Endothelial cell of umbilical vein (primary cell): ENCODE measurements at regions not wholly inside any gene's neighbourhood (a gene's known extent, or its start where the extent isn't known, plus 50 kb on each side); places are given as distances from the start of the nearest gene placed in this dataset.

Experiments used
- BruUV-seq: library from RNA; stranded (reverse); fragments of 400-500 nt; replicated peaks from 2 replicates; lab custom pipeline; 2021; lab: Mats Ljungman, UMichigan
- CTCF ChIA-PET: fragments of 300-600, 350-600 bp; sonication (Branson Sonifier 250); formaldehyde crosslinking; loops from one replicate; lab custom pipeline; 2021; ENCODE audit warnings: antibody characterized with exemption, inconsistent platforms; lab: Charles Lee
- POLR2A ChIA-PET: fragments of 300-600, 350-600 bp; sonication (Branson Sonifier 250); formaldehyde crosslinking; loops from one replicate; lab custom pipeline; 2021; ENCODE audit warnings: antibody characterized with exemption, inconsistent platforms; lab: Charles Lee
- DNase-seq: peaks from one replicate; pipeline ENCODE4 v3.0.0-alpha.2; 2011; ENCODE audit warnings: low read depth, low spot score
- FAIRE-seq: peaks from 2 replicates; lab custom pipeline; 2011; peaks lifted over from hg19 to GRCh38; lab: Jason Lieb, UNC
- H2AFZ ChIP-seq: 2 replicates; pipeline ENCODE4 v1.6.0; 2012; ENCODE audit warnings: low read depth, low read length, control low read depth, inconsistent platforms
- H3K27ac ChIP-seq: 2 replicates; pipeline ENCODE4 v1.5.1; 2011; ENCODE audit warnings: low read depth, mild to moderate bottlenecking, control low read depth, low read length, moderate library complexity; ENCODE audit not compliant: insufficient read depth
- H3K27me3 ChIP-seq, 2 experiments: 2 replicates each; pipeline versions ENCODE4 v1.6.0 to v1.6.1; 2011; ENCODE audit warnings: low read length in 2 of 2, mixed read lengths in 1 of 2; ENCODE audit not compliant: control insufficient read depth in 2 of 2, insufficient read depth in 2 of 2
- H3K36me3 ChIP-seq, 2 experiments: 2 replicates in 1 of 2; 3 replicates in 1 of 2; pipeline ENCODE4 v1.5.1; 2011; ENCODE audit warnings: low read length in 2 of 2, mild to moderate bottlenecking in 1 of 2, moderate library complexity in 1 of 2; ENCODE audit not compliant: control insufficient read depth in 2 of 2, insufficient read depth in 2 of 2; ENCODE audit errors: extremely low read depth in 1 of 2
- H3K4me1 ChIP-seq: 3 replicates; pipeline ENCODE4 v1.5.1; 2011; ENCODE audit warnings: mild to moderate bottlenecking, low read length; ENCODE audit not compliant: control insufficient read depth, insufficient read depth; ENCODE audit errors: extremely low read depth
- H3K4me2 ChIP-seq: 2 replicates; pipeline ENCODE4 v1.6.1; 2011; ENCODE audit warnings: low read length, control low read depth, mixed read lengths; ENCODE audit not compliant: insufficient read depth
- H3K4me3 ChIP-seq, 3 experiments: fragments of 200-600 bp in 1 of 3; sonication (generic), shearing (Covaris generic) in 1 of 3; replicated peaks in 1 of 3; 2 replicates each; pipeline ENCODE4 v1.5.1; 2011 to 2016; ENCODE audit warnings: control low read depth in 3 of 3, low read length in 3 of 3, mild to moderate bottlenecking in 2 of 3, inconsistent platforms in 1 of 3, low read depth in 1 of 3, moderate library complexity in 1 of 3; ENCODE audit not compliant: insufficient read depth in 1 of 3
- H3K79me2 ChIP-seq: 2 replicates; pipeline ENCODE4 v1.6.0; 2012; ENCODE audit warnings: low read length, inconsistent platforms; ENCODE audit not compliant: control insufficient read depth, insufficient read depth
- H3K9ac ChIP-seq: replicated peaks from 2 replicates; pipeline ENCODE3; 2011; ENCODE audit warnings: low read length, control low read depth; ENCODE audit not compliant: insufficient read depth; ENCODE audit errors: extremely low read depth
- H3K9me1 ChIP-seq: replicated peaks from 3 replicates; pipeline ENCODE4 v1.6.0; 2011; ENCODE audit warnings: mild to moderate bottlenecking, low read length; ENCODE audit not compliant: control insufficient read depth, insufficient read depth; ENCODE audit errors: extremely low read depth
- H3K9me3 ChIP-seq: replicated peaks from 2 replicates; pipeline ENCODE4 v1.5.1; 2012; ENCODE audit warnings: low read length, inconsistent platforms; ENCODE audit not compliant: control insufficient read depth, insufficient read depth
- H4K20me1 ChIP-seq: replicated peaks from 2 replicates; pipeline ENCODE3; 2011; ENCODE audit warnings: mild to moderate bottlenecking, low read length; ENCODE audit not compliant: control insufficient read depth, insufficient read depth; ENCODE audit errors: extremely low read depth
- EZH2 ChIP-seq: IDR thresholded peaks from 2 replicates; pipeline ENCODE4 v1.6.1; 2012; ENCODE audit warnings: borderline replicate concordance, low read depth, mild to moderate bottlenecking, moderate library complexity, low read length, inconsistent platforms; ENCODE audit not compliant: severe bottlenecking
- FOS ChIP-seq: IDR thresholded peaks from 2 replicates; pipeline ENCODE4 v1.6.1; 2011; ENCODE audit warnings: mild to moderate bottlenecking, low read length, moderate library complexity, borderline replicate concordance; ENCODE audit not compliant: insufficient read depth
- GATA2 ChIP-seq: IDR thresholded peaks from 2 replicates; pipeline ENCODE4 v1.7.0; 2011; ENCODE audit warnings: low read depth, mild to moderate bottlenecking, moderate library complexity, mixed read lengths, low read length; ENCODE audit not compliant: insufficient read length, insufficient read depth
- JUN ChIP-seq: IDR thresholded peaks from 2 replicates; pipeline ENCODE4 v1.6.1; 2011; ENCODE audit warnings: borderline replicate concordance, low read depth; ENCODE audit not compliant: insufficient read length, insufficient read depth
- MYC ChIP-seq: IDR thresholded peaks from one replicate; pipeline ENCODE4 v1.6.1; 2011; ENCODE audit warnings: mild to moderate bottlenecking, low read depth, low read length
- POLR2A ChIP-seq: IDR thresholded peaks from 2 replicates; pipeline ENCODE4 v1.6.1; 2012; ENCODE audit warnings: low read depth, mild to moderate bottlenecking, control low read depth, low read length
- POLR2AphosphoS5 ChIP-seq: IDR thresholded peaks from 2 replicates; pipeline ENCODE4 v1.6.1; 2012; ENCODE audit warnings: low read depth, mild to moderate bottlenecking, control low read depth, low read length, moderate library complexity; ENCODE audit not compliant: insufficient read depth
- dilution Hi-C: fragments of 300-500 bp; cut with MboI; formaldehyde crosslinking; loops from one replicate; pipeline ENCODE4 v1.15.0; 2019; ENCODE audit warnings: low sequenced_read_pairs; ENCODE audit not compliant: extremely low pct_ligation_motif_present
- intact Hi-C: fragments of 100-400 bp; cut with micrococcal nuclease; formaldehyde crosslinking; loops from one replicate; pipeline ENCODE4 v1.10.0; 2022
- TF ChIP-seq, protein P1 (sequence below): IDR thresholded peaks from 2 replicates; pipeline ENCODE4 v1.6.1; 2011; ENCODE audit not compliant: insufficient read depth, insufficient read length
- TF ChIP-seq, protein P2 (sequence below), 2 donors: IDR thresholded peaks; 1 replicate in 1 of 2; 2 replicates in 1 of 2; pipeline ENCODE4 v1.5.1; 2011; ENCODE audit warnings: low read length in 2 of 2, mild to moderate bottlenecking in 2 of 2, moderate library complexity in 2 of 2, control low read depth in 1 of 2, inconsistent platforms in 1 of 2, low read depth in 1 of 2; ENCODE audit not compliant: insufficient read depth in 1 of 2; ENCODE audit errors: extremely low read depth in 1 of 2

DNA sequence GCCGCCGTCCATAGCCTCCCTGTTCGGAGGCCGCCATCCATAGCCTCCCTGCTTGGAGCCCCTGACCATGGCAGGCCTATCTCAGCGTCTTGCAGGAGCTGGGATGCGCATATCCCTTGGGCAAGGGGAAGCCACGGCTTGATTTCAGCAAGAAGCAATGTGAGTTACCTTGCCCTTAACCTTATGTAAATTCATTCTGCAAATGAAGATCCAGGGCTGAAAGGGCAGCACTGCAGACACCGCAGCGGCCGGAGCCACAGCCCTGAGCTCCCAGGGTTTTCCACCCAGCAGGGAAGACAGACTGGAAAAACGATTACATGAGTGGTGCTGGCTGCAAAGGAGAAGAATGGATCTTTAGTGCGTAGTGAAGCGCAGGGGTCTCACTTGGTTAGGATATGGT is 95.8 kb downstream of the SEC61G start:
- BruUV-seq = no TSS peak
- intact Hi-C loops = no loop called here
- CTCF ChIA-PET = no interaction called here

DNA sequence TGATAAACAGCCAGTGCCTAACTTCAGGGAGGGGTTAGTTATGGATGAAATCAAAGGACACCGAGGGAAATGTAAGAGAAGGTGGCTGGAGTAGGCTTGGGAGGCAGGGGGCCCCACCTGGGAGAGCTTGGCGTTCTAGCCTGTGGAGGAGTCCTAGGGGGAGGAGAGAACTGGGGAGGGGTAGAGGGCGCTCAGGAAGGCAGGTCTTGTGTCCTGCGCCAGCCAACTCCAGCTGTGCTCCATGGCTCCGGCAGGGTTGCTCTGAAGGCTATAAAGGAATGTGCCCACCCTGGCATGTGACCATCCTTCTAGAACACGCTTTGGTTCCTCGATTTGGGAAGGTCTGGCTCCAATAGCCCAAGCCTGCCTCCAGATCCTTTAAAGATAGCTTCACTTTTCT is 96.3 kb downstream of the SEC61G start:
- Histone ChIP-seq H3K79me2 (no peaks in the 10 kb centered on the region), H3K4me2 (no peak overlapping the region), H3K9ac (no peak overlapping the region), H3K9me1 (no peaks in the 10 kb centered on the region), H3K27me3 (peaks cover 3 to 9% of the 10 kb centered on the region in 2 experiments), H2AFZ (no peak overlapping the region), H3K4me3 (no peak overlapping the region), H3K9me3 (no peaks in the 10 kb centered on the region), H3K36me3 (no peaks in the 10 kb centered on the region), H4K20me1 (no peaks in the 10 kb centered on the region), H3K27ac (no peak overlapping the region), H3K4me1 (no peaks in the 10 kb centered on the region)
- no TSS peak for BruUV-seq
- POLR2A ChIA-PET = no interaction called here
- dilution Hi-C loops (no loop called here), intact Hi-C loops (no loop called here)
- CTCF ChIA-PET = interaction anchor here (1.0 kb wide), 1 partner anchor 1454 kb away, joined by 3 read pairs; no protein-coding TSS in a partner anchor
- no peak for FAIRE-seq
- TF ChIP-seq EZH2 = no peak
- TF ChIP-seq POLR2AphosphoS5 = no peak
- TF ChIP-seq, protein P1, sequence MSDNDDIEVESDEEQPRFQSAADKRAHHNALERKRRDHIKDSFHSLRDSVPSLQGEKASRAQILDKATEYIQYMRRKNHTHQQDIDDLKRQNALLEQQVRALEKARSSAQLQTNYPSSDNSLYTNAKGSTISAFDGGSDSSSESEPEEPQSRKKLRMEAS = no peak
- no peak for TF ChIP-seq POLR2A
- TF ChIP-seq, protein P2, sequence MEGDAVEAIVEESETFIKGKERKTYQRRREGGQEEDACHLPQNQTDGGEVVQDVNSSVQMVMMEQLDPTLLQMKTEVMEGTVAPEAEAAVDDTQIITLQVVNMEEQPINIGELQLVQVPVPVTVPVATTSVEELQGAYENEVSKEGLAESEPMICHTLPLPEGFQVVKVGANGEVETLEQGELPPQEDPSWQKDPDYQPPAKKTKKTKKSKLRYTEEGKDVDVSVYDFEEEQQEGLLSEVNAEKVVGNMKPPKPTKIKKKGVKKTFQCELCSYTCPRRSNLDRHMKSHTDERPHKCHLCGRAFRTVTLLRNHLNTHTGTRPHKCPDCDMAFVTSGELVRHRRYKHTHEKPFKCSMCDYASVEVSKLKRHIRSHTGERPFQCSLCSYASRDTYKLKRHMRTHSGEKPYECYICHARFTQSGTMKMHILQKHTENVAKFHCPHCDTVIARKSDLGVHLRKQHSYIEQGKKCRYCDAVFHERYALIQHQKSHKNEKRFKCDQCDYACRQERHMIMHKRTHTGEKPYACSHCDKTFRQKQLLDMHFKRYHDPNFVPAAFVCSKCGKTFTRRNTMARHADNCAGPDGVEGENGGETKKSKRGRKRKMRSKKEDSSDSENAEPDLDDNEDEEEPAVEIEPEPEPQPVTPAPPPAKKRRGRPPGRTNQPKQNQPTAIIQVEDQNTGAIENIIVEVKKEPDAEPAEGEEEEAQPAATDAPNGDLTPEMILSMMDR (IDR thresholded peaks at IDR 0.05; ENCODE audit: extremely low read depth in 1 of 2, insufficient read depth in 1 of 2, low read depth in 1 of 2, low read length in 2 of 2) = no peak
- TF ChIP-seq FOS = no peak
- TF ChIP-seq GATA2 = no peak
- no peak for TF ChIP-seq JUN
- no peak for TF ChIP-seq MYC
- DNase-seq = no peak

More for the DNA sequence above, 95.8 kb downstream of the SEC61G start:
- no peaks in the 10 kb centered on the region for H3K9me3 ChIP-seq
- dilution Hi-C loops = no loop called here
- H3K9ac ChIP-seq = no peak overlapping the region
- H2AFZ ChIP-seq = no peak overlapping the region
- POLR2A ChIA-PET = no interaction called here
- no peak for FAIRE-seq
- H3K79me2 ChIP-seq = no peaks in the 10 kb centered on the region
- H3K4me1 ChIP-seq = no peaks in the 10 kb centered on the region
- DNase-seq = no peak
- no peak overlapping the region for H3K27ac ChIP-seq
- H3K27me3 ChIP-seq = peaks cover 3 to 9% of the 10 kb centered on the region in 2 experiments
- H3K9me1 ChIP-seq = no peaks in the 10 kb centered on the region
- no peak for TF ChIP-seq FOS
- TF ChIP-seq, protein P1 = no peak
- no peak for TF ChIP-seq JUN
- no peaks in the 10 kb centered on the region for H4K20me1 ChIP-seq
- H3K4me2 ChIP-seq = no peak overlapping the region
- no peaks in the 10 kb centered on the region for H3K36me3 ChIP-seq
- H3K4me3 ChIP-seq = no peak overlapping the region
